NCI-H146 (cell line): ENCODE measurements at regions not wholly inside any gene's neighbourhood (a gene's known extent, or its start where the extent isn't known, plus 50 kb on each side); places are given as distances from the start of the nearest gene placed in this dataset.
"Not testable (repeated sequence)": the region's sequence is repeated elsewhere in the genome, so short reads cannot be mapped to it uniquely, and the experiment has no call there.

Source experiments
- DNase-seq: peaks from one replicate; lab custom pipeline; 2025; lab: John Stamatoyannopoulos, UW

GRCh38 chr14:23861666-23862065 lies 91.9 kb upstream of the DHRS4 start:
- no peak for DNase-seq

- no peak for DNase-seq
Observed at GRCh38 chr14:23862513-23862912, 91.1 kb upstream of the DHRS4 start.

- DNase-seq, result no peak
Observed at GRCh38 chr14:23863836-23864235, 89.7 kb upstream of the DHRS4 start.

GRCh38 chr14:23864259-23864658 lies 89.3 kb upstream of the DHRS4 start:
- DNase-seq, result no peak

- no peak for DNase-seq
Observed at GRCh38 chr14:23864861-23865260, 88.7 kb upstream of the DHRS4 start.

- DNase-seq, result no peak
Observed at GRCh38 chr14:23865502-23865901, 88.1 kb upstream of the DHRS4 start.

- no peak for DNase-seq
Observed at GRCh38 chr14:23866269-23866668, 87.3 kb upstream of the DHRS4 start.

GRCh38 chr14:23869078-23869719 lies 84.4 kb upstream of the DHRS4 start:
- DNase-seq, result no peak

- DNase-seq, result no peak
Observed at GRCh38 chr14:23876160-23876750, 77.3 kb upstream of the DHRS4 start.

GRCh38 chr14:23877111-23877510 lies 76.5 kb upstream of the DHRS4 start:
- DNase-seq, result no peak

- no peak for DNase-seq
Observed at GRCh38 chr14:23877538-23878180, 75.9 kb upstream of the DHRS4 start.

- no peak for DNase-seq
Observed at GRCh38 chr14:23881282-23881681, 72.3 kb upstream of the DHRS4 start.

- DNase-seq, result no peak
Observed at GRCh38 chr14:23883684-23884540, 69.7 kb upstream of the DHRS4 start.

GRCh38 chr14:23884541-23884904 lies 69.0 kb upstream of the DHRS4 start:
- no peak for DNase-seq

GRCh38 chr14:23887536-23887935 lies 66.0 kb upstream of the DHRS4 start:
- no peak for DNase-seq

GRCh38 chr14:23891717-23892116 lies 61.9 kb upstream of the DHRS4 start:
- DNase-seq, result not testable (repeated sequence)

GRCh38 chr14:23892289-23892688 lies 61.3 kb upstream of the DHRS4 start:
- DNase-seq, result not testable (repeated sequence)

- DNase-seq, result no peak
Observed at GRCh38 chr14:23894362-23895052, 59.1 kb upstream of the DHRS4 start.

GRCh38 chr14:23895053-23895419 lies 58.5 kb upstream of the DHRS4 start:
- DNase-seq, result no peak

GRCh38 chr14:23895480-23895879 lies 58.1 kb upstream of the DHRS4 start:
- DNase-seq, result no peak

GRCh38 chr14:23896609-23897153 lies 56.9 kb upstream of the DHRS4 start:
- no peak for DNase-seq

- not testable (repeated sequence) for DNase-seq
Observed at GRCh38 chr14:23897291-23897690, 56.3 kb upstream of the DHRS4 start.
